Cardiac fibroblast (primary cell): ENCODE measurements at regions not wholly inside any gene's neighbourhood (a gene's known extent, or its start where the extent isn't known, plus 50 kb on each side); places are given as distances from the start of the nearest gene placed in this dataset.

ENCODE experiments used
- DNase-seq, 2 donors: peaks; one replicate each; pipeline versions ENCODE4 v3.0.0 to v3.0.0-alpha.2; 2010; ENCODE audit warnings: low read depth in 2 of 2
- H3K4me3 ChIP-seq, 2 donors: replicated peaks in 1 of 2; 1 replicate in 1 of 2; 2 replicates in 1 of 2; pipeline ENCODE4 v1.5.1; 2011; ENCODE audit warnings: low read depth in 2 of 2, low read length in 2 of 2, mild to moderate bottlenecking in 2 of 2, moderate library complexity in 1 of 2
- TF ChIP-seq, protein P1 (sequence below): IDR thresholded peaks from one replicate; pipeline ENCODE4 v1.5.1; 2011; ENCODE audit warnings: low read depth, mild to moderate bottlenecking, low read length, inconsistent platforms

- no peak overlapping the region for H3K4me3 ChIP-seq
- DNase-seq = no peak
- TF ChIP-seq, protein P1, sequence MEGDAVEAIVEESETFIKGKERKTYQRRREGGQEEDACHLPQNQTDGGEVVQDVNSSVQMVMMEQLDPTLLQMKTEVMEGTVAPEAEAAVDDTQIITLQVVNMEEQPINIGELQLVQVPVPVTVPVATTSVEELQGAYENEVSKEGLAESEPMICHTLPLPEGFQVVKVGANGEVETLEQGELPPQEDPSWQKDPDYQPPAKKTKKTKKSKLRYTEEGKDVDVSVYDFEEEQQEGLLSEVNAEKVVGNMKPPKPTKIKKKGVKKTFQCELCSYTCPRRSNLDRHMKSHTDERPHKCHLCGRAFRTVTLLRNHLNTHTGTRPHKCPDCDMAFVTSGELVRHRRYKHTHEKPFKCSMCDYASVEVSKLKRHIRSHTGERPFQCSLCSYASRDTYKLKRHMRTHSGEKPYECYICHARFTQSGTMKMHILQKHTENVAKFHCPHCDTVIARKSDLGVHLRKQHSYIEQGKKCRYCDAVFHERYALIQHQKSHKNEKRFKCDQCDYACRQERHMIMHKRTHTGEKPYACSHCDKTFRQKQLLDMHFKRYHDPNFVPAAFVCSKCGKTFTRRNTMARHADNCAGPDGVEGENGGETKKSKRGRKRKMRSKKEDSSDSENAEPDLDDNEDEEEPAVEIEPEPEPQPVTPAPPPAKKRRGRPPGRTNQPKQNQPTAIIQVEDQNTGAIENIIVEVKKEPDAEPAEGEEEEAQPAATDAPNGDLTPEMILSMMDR = no peak
Measured at GRCh38 chr2:120943403-120944034, 207.9 kb downstream of the GLI2 start.

DNA sequence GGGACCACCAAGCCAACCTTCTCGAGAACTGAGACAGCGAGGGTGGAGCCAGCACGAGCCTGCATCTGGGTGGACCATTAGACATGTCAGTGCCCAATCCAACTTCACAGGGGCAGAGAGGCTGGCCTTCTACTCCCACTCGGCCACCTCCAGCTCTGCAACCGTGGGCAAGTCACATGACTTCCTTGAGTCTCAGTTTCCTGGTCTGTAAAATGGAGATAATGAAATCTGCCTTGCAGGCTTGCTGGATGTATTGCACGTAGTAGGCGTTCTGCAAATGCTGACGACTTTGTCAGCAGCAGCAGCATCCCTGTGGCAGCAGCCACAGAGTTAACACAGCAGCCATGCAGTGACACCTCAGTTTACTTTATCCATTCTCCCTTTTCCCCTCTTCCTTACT is 208.9 kb downstream of the GLI2 start:
- TF ChIP-seq, protein P1 = no peak
- no peak for DNase-seq
- H3K4me3 ChIP-seq = no peak overlapping the region

GRCh38 chr2:120945091-120945490 is 209.4 kb downstream of the GLI2 start:
- TF ChIP-seq, protein P1 = no peak
- H3K4me3 ChIP-seq = no peak overlapping the region
- DNase-seq = no peak

GRCh38 chr2:120945832-120946499 is 210.3 kb downstream of the GLI2 start:
- H3K4me3 ChIP-seq = no peak overlapping the region
- TF ChIP-seq, protein P1 = no peak
- DNase-seq = no peak

DNA sequence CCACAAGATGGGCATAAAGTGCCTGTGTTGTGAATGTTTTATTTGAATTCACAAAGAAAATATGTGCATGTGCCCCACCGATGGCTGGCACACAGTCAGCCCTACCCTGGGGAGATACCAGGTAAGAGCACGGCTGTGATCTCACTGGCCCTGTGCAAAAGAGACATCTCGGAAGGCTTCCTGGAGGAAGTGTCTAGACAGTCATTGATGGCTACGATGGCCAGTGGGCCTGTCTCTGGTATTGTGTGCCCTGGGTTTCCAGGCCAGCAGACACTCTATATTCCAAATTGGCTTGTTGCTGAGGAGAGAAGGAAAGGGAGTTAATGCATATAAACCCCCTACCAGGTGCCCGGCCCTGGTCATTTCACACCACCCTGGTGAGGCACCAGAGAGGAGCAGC is 211.7 kb downstream of the GLI2 start:
- TF ChIP-seq, protein P1 = no peak
- H3K4me3 ChIP-seq = no peak overlapping the region
- no peak for DNase-seq

GRCh38 chr2:120947982-120948661 is 212.5 kb downstream of the GLI2 start:
- DNase-seq = no peak
- no peak overlapping the region for H3K4me3 ChIP-seq
- TF ChIP-seq, protein P1 = no peak
